BJ (cell line): ENCODE measurements at regions not wholly inside any gene's neighbourhood (a gene's known extent, or its start where the extent isn't known, plus 50 kb on each side); places are given as distances from the start of the nearest gene placed in this dataset.

Source experiments
- CTCF ChIA-PET: fragments of 350-600 bp; formaldehyde crosslinking; extraction: SDS; loops from one replicate; lab custom pipeline; 2021; ENCODE audit warnings: antibody characterized with exemption, inconsistent platforms; lab: Yijun Ruan, JAX
- POLR2A ChIA-PET: fragments of 300-600 bp; sonication (Branson Sonifier 250); formaldehyde crosslinking; extraction: SDS; loops from one replicate; lab custom pipeline; 2021; ENCODE audit warnings: antibody characterized with exemption; lab: Charles Lee
- DNase-seq: peaks from one replicate; pipeline ENCODE4 v3.0.0-alpha.2; 2011; ENCODE audit warnings: low read depth
- H3K27me3 ChIP-seq: 2 replicates; pipeline ENCODE4 v1.6.0; 2011; ENCODE audit warnings: low read length; ENCODE audit not compliant: control insufficient read depth, insufficient read depth
- H3K36me3 ChIP-seq: 2 replicates; pipeline ENCODE4 v1.5.1; 2011; ENCODE audit warnings: low read length; ENCODE audit not compliant: control insufficient read depth, insufficient read depth
- H3K4me3 ChIP-seq: 2 replicates; pipeline ENCODE4 v1.5.1; 2011; ENCODE audit warnings: low read depth, mild to moderate bottlenecking, control low read depth, low read length
- TF ChIP-seq, protein P1 (sequence below): IDR thresholded peaks from 2 replicates; pipeline ENCODE4 v1.5.1; 2011; ENCODE audit warnings: low read depth, mild to moderate bottlenecking, control low read depth, inconsistent platforms, low read length, moderate library complexity; ENCODE audit not compliant: insufficient read depth

DNA sequence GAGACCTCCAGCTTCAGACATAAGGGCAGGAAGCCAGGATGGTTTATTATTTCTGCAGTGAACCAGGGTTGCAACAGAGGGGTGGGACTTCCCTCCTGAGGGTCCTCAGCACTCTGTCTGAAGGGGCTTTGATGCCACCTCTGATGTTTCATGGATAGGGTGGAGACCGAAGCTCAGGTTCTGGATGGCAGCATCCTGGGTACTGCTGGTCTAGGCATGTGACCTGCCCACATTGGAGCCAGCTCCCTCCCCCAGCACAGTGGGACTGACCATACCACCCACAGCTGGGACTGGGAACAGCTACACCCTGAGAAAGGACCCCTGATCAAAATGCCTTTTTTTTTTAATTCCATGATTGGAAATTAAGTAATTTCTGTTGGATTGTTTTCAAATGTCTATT, 355.2 kb downstream of the ZNF516 start:
- POLR2A ChIA-PET = no interaction called here

DNA sequence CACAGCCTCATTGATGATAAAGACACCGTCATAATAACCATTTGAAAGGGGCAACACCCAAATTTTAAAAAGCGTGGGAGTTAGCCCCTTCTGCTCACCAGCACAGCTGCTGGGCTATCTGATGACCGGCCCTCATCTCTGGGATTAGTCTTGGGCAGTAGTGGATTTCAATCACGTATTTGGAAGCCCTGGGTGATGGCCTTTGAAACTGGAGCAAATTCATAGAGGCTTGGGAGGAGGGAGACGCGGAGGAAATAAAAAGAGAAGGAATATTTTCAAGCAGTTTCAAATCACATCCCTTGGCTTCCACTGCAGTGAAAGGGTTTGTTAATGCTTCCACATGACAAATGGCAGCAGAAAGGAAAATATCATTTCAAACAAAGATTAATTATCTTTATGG, 357.8 kb downstream of the ZNF516 start:
- Histone ChIP-seq H3K4me3 (no peak overlapping the region), H3K36me3 (no peaks in the 10 kb centered on the region), H3K27me3 (no peaks in the 10 kb centered on the region)
- ChIA-PET CTCF (interaction anchor here (0.9 kb wide), 1 partner anchor 15 kb away, joined by 3 read pairs; no protein-coding TSS in a partner anchor), POLR2A (no interaction called here)
- DNase-seq = no peak
- TF ChIP-seq, protein P1, sequence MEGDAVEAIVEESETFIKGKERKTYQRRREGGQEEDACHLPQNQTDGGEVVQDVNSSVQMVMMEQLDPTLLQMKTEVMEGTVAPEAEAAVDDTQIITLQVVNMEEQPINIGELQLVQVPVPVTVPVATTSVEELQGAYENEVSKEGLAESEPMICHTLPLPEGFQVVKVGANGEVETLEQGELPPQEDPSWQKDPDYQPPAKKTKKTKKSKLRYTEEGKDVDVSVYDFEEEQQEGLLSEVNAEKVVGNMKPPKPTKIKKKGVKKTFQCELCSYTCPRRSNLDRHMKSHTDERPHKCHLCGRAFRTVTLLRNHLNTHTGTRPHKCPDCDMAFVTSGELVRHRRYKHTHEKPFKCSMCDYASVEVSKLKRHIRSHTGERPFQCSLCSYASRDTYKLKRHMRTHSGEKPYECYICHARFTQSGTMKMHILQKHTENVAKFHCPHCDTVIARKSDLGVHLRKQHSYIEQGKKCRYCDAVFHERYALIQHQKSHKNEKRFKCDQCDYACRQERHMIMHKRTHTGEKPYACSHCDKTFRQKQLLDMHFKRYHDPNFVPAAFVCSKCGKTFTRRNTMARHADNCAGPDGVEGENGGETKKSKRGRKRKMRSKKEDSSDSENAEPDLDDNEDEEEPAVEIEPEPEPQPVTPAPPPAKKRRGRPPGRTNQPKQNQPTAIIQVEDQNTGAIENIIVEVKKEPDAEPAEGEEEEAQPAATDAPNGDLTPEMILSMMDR = no peak

More for the DNA sequence above, 355.2 kb downstream of the ZNF516 start:
- DNase-seq = no peak
- CTCF ChIA-PET = interaction anchor here (0.6 kb wide), 1 partner anchor 12 kb away, joined by 5 read pairs; no protein-coding TSS in a partner anchor
- Histone ChIP-seq H3K4me3 (no peak overlapping the region), H3K27me3 (no peaks in the 10 kb centered on the region), H3K36me3 (no peaks in the 10 kb centered on the region)
- TF ChIP-seq, protein P1 = no peak

DNA sequence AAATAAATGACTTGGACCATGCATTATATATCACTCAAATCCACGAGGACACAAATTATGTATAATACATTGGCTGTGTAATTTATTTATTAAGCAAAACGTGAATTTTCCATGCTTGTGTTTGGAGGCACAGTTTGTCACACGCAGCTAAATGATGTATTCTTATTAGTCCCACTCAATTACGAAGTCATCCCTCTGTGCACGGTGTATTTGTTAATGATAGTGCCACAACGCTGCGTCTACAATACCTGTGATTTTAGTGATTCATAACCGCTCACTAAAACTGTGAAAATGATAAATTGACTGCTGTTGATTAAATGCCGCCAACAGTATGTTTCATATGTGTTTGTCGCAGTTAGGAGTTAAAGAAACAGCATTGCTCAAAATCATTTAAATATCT, 358.3 kb downstream of the ZNF516 start:
- Histone ChIP-seq H3K36me3 (no peaks in the 10 kb centered on the region), H3K4me3 (no peak overlapping the region), H3K27me3 (no peaks in the 10 kb centered on the region)
- POLR2A ChIA-PET = no interaction called here
- no peak for DNase-seq
- TF ChIP-seq, protein P1 = no peak
- CTCF ChIA-PET = no interaction called here

DNA sequence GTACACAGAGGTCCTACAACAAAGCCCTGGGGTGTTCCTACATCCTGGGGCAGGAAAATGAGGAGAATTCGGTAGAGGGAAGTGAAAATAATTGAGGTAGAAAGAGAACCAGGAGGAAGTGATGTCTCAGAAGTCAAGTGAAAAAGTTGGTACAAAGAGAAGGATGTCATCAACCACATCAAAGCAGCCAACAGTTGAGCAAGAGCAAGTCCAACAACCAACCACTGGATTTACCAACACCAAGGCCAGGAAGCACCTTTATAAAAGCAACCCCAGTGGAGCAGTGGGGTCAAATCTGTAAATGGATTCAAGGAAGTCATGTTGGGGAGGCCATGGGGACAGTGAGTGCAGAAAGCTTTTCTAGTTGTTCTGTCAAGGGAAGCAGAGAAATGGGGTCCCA, 360.4 kb downstream of the ZNF516 start:
- CTCF ChIA-PET = no interaction called here
- Histone ChIP-seq H3K4me3 (no peak overlapping the region), H3K27me3 (no peaks in the 10 kb centered on the region), H3K36me3 (no peaks in the 10 kb centered on the region)
- POLR2A ChIA-PET = no interaction called here
- no peak for DNase-seq
- TF ChIP-seq, protein P1 = no peak

DNA sequence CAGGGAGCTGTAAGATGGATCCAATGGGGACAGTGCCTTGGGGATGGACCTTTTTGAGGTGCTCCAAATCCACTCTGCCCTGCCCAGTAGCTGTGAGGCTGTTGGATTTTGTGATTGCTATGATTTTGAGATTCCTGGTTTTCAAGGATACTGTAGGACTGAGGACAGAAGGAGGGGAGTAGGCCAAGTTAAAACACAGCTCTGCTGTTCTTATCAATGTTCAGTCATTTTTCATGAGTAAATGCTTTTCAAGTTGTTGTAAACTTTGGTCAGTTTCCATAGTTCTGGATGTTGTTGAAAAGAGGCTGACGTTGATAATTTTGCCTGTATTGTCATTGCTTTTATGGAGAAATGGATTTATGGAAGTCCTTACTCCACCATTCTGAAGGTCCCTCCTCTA, 361.2 kb downstream of the ZNF516 start:
- TF ChIP-seq, protein P1 = no peak
- H3K4me3 ChIP-seq = no peak overlapping the region
- CTCF ChIA-PET = no interaction called here
- DNase-seq = no peak
- no peaks in the 10 kb centered on the region for H3K27me3 ChIP-seq
- POLR2A ChIA-PET = no interaction called here
- H3K36me3 ChIP-seq = no peaks in the 10 kb centered on the region
